NCI-H2196 treated with DMSO at 0.1 percent for 48 hours (cell line): ENCODE measurements at regions not wholly inside any gene's neighbourhood (a gene's known extent, or its start where the extent isn't known, plus 50 kb on each side); places are given as distances from the start of the nearest gene placed in this dataset.
"Not testable (repeated sequence)": the region's sequence is repeated elsewhere in the genome, so short reads cannot be mapped to it uniquely, and the experiment has no call there.

Source experiments
- DNase-seq: peaks from one replicate; lab custom pipeline; 2025; ENCODE audit not compliant: unreplicated experiment; lab: John Stamatoyannopoulos, UW

GRCh38 chr4:170231377-170231776, 141.6 kb upstream of the AADAT start:
- no peak for DNase-seq

GRCh38 chr4:170230242-170230641, 140.5 kb upstream of the AADAT start:
- no peak for DNase-seq

DNA sequence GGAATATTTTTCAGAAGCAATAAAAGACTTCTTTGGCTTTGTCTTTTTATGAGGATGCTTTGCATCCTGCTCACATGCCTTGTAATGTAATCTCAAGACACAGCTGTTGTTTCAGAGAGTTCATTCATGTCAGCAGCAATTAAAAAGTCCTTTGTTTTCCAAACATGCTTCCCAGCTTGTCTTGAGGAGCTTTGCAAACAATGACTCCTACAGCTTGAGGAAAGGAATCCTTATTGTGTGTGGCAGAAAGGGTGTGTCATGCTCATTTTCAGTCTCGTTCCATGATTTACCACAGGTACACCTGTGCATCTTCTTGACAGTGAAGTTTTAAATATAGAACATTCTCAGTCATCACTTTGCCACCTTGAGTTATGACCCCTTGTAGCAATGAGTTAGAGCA, 139.2 kb upstream of the AADAT start:
- DNase-seq, result no peak

DNA sequence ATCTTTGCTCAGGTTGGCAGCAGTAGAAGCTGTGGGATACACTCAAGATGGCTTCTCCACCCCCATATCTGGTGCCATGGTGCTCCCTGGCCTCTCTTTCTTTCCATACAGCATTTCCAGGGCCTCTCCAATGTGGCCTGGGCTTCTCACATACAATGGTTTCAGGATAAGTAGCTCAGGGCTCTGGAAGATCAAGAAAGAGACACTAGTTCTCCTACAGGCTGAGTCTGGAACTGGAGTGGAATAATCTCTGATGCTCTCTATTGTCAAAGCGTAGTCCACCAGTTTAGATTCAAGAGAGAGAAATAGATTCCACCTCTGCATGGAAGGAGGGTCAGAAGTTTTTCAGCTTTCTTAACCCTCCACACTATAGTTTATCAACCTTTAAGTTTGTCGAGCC, 138.2 kb upstream of the AADAT start:
- no peak for DNase-seq

GRCh38 chr4:170226288-170226687, 136.5 kb upstream of the AADAT start:
- DNase-seq, result no peak

DNA sequence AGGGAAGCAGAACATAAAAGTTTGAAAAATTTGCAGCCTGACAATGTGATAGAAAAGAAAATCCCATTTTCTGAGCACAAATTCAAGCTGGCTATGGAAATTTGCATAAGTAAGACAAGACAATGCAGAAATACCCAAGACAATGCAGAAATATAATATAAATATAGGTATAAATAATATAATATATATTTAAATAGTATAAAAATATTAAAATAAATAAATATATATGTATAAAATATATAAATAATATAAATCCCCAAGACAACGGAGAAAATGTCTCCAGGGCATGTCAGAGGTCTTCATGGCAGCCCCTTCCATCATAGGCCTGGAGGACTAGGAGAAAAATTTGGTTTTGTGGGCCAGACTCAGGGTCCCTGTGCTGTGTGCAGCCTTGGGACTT, 125.0 kb upstream of the AADAT start:
- DNase-seq, result no peak

GRCh38 chr4:170214101-170214500, 124.3 kb upstream of the AADAT start:
- DNase-seq, result no peak

DNA sequence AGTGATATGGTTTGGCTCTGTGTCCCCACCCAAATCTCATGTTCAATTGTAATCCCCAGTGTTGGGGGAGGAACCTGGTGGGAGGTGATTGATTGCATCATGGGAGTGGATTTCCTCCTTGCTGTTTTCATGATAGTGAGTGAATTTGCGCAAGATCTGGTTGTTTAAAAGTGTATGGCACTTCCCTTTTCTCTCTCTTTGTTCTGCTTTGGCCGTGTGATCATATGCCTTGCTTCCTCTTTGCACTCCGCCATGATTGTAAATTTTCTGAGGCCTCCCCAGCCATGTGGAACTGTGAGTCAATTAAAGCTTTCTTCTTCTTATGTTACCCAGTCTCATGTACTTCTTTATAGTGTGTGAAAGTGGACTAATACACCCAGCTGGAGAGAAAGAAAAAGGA, 113.0 kb upstream of the AADAT start:
- no peak for DNase-seq

- no peak for DNase-seq
Measured at GRCh38 chr4:170198747-170199146, 109.0 kb upstream of the AADAT start.

DNA sequence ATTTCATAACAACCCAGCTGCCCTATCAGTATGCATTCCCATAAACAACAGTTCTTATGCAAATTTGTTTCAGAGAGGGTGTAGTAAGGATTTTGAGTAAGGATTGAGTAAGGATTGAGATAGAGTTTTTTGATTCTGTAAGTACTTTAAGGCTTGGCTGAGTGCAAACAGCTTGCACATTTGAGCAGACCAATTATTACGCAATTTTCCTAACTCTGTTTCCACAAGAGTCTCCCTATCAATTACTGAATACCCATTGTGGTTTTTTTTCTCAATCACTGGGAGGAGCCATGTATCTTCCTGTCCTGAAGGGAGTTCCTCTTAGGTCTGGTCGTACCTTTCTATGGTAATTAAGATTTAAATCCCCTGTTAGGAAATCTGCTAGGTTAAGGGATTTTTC, 105.0 kb upstream of the AADAT start:
- not testable (repeated sequence) for DNase-seq

DNA sequence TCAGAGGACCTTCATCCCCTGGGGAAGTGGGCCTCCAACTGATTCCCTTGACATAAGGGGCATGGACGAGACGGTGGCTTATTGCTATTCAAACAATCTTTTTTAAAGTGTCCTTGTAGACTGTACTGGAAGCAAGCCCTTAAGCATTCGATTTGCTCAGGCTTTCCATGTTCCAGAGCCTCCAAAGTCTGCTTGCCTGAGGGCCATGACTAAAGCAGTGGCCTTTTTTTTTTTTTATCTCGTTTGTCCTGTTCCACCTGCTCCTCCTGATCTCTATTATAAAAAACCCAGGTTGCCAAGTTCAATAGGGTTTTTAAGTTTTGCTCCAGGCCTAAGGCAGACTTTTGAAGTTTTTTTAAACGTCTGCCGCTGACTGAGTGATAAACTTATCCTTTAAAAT, 103.7 kb upstream of the AADAT start:
- no peak for DNase-seq

- no peak for DNase-seq
Measured at GRCh38 chr4:170190265-170190664, 100.5 kb upstream of the AADAT start.

- DNase-seq, result no peak
Measured at GRCh38 chr4:170170861-170171260, 81.1 kb upstream of the AADAT start.

DNA sequence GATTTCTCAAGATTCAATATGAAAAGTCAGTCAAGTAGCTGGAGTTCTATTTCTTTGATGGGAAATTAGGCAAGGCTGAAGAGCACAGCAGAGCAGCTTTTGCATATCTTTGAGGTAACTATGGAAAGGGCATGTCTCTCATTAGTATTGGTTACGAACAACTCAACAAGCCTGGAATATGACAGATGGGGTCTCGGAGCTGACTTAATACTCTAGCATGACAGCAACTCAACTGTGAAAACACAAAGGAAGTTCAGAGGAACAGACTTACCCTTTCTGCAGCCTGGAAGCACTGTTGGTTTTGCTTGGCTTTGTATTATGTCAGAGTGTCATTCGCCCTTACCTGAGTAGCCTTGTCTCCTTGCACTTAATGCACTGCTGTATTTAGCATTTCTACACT, 79.9 kb upstream of the AADAT start:
- DNase-seq, result no peak

DNA sequence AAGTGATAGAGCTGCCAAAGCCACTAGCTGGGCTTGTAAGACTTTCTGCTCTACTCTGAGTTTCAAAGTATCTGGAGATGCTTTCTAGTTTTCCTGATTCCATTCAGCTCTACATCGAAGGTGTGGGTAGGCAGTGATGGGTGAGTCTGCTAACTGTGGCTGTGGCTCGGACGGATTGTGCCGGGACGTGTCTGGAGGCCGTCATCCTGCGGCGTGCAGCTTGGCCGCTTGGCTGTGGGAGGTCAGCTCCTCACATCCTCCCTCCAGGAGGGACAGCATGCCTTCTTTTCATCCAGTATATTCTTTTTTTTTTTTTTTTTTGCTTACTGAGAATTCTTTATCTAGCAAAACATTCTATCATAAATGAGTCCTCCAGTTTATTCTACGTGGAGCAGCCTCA, 77.9 kb upstream of the AADAT start:
- no peak for DNase-seq

DNA sequence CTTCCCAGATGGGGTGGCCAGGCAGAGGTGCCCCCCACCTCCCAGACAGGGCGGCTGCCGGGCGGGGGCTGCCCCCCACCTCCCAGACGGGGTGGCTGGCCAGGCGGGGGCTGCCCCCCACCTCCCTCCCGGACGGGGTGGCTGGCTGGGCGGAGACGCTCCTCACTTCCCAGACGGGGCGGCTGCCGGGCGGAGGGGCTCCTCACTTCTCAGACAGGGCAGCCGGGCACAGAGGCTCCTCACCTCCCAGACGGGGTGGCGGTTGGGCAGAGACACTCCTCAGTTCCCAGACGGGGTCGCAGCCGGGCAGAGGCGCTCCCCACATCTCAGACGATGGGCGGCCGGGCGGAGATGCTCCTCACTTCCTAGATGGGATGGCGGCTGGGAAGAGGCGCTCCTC, 76.4 kb upstream of the AADAT start:
- not testable (repeated sequence) for DNase-seq

DNA sequence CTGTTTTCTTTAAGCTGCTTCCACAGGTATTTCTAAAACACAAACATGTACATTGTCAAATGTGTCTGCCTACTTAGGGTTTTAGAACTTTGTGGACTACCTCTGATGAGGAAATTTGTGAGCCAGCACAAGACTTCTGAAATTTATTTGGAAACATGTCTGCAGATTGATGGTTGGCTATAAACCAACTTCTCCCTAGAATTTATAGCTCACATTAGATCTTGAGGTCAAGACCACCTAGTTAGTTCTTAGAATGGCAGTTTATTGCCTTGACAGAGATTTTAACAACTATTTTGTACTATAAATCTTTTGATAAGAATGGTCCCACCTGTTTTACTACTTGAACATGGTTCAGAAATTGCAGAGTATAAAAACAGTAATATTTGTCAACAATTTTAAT, 72.7 kb upstream of the AADAT start:
- no peak for DNase-seq

GRCh38 chr4:170157670-170158069, 67.9 kb upstream of the AADAT start:
- DNase-seq, result no peak

- DNase-seq, result no peak
Measured at GRCh38 chr4:170145120-170145519, 55.4 kb upstream of the AADAT start.

GRCh38 chr4:170139764-170140163, 50.0 kb upstream of the AADAT start:
- DNase-seq, result no peak
